Thoracic aorta (tissue), 2 donors: ENCODE measurements at regions not wholly inside any gene's neighbourhood (a gene's known extent, or its start where the extent isn't known, plus 50 kb on each side); places are given as distances from the start of the nearest gene placed in this dataset.

Experiments used
- ATAC-seq: fragments of 150-250 bp; one replicate; pipeline ENCODE4 v1.8.0; 2017; ENCODE audit warnings: low read depth; ENCODE audit not compliant: insufficient number of reproducible peaks, low FRiP score
- DNase-seq: peaks from one replicate; pipeline ENCODE4 v3.0.0-alpha.2; 2020; ENCODE audit warnings: low spot score
- H3K27ac ChIP-seq, 2 donors: fragments of 200-600 bp; sonication (generic); 1 replicate in 1 of 2; 2 replicates in 1 of 2; pipeline ENCODE4 v1.5.1; 2016; ENCODE audit warnings: mild to moderate bottlenecking in 2 of 2, moderate library complexity in 2 of 2
- H3K27me3 ChIP-seq: fragments of 200-600 bp; sonication (generic); replicated peaks from 2 replicates; pipeline ENCODE4 v1.6.0; 2016; ENCODE audit warnings: mild to moderate bottlenecking; ENCODE audit not compliant: insufficient read depth
- H3K36me3 ChIP-seq: fragments of 200-600 bp; sonication (generic); one replicate; pipeline ENCODE4 v1.5.1; 2016
- H3K4me1 ChIP-seq, 2 donors: fragments of 200-600 bp; sonication (generic); 1 replicate in 1 of 2; 2 replicates in 1 of 2; pipeline versions ENCODE4 v1.5.1 to v1.6.0; 2016; ENCODE audit warnings: low read depth in 2 of 2, mild to moderate bottlenecking in 1 of 2; ENCODE audit not compliant: control insufficient read depth in 1 of 2
- H3K4me3 ChIP-seq: fragments of 200-600 bp; sonication (generic); 2 replicates; pipeline ENCODE4 v1.5.1; 2016; ENCODE audit warnings: mild to moderate bottlenecking
- H3K9me3 ChIP-seq: fragments of 200-600 bp; sonication (generic); 2 replicates; pipeline ENCODE4 v1.5.1; 2016
- TF ChIP-seq, protein P1 (sequence below): fragments of 200-600 bp; sonication (generic); IDR thresholded peaks from one replicate; pipeline ENCODE4 v1.5.1; 2019; ENCODE audit warnings: antibody characterized with exemption

DNA sequence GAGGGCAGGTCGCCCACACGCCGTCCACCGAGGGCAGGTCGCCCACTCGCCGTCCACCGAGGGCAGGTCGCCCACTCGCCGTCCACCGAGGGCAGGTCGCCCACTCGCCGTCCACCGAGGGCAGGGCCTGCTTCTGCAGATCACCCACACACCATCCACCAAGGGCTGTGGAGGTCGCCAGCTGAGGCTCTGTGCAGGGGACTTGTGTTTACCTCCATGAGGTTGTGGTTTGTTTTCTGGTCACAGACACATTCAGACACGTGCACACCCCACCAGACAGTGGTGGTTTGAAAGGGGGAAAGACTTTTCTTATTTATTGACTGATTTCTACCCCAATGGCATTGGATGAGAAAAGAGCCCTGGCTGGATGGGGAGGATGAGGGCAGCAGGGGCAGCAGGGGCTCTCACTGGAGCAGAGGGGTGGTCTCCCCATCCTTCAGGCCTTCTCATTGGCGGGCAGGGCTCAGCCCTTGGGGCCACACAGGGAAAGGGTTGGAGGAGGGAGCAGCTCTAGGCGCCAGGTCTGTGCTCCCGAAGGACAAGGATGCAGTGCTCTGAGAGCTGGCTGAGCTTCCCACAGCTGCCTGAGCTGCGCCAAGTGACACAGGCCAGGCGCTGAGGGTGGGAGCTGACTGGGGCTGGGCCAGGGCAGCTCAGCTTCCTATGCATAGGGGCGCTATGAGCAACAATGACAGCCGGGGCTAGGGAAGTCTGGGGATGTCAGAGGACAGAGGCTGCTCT, 252.6 kb upstream of the B3GAT1 start:
- Histone ChIP-seq H3K27ac (no peak overlapping the region), H3K36me3 (no peaks in the 10 kb centered on the region), H3K9me3 (no peaks in the 10 kb centered on the region), H3K4me1 (no peaks in the 10 kb centered on the region), H3K27me3 (no peaks in the 10 kb centered on the region), H3K4me3 (no peak overlapping the region)
- ATAC-seq (no peak), DNase-seq (no peak)
- TF ChIP-seq, protein P1, sequence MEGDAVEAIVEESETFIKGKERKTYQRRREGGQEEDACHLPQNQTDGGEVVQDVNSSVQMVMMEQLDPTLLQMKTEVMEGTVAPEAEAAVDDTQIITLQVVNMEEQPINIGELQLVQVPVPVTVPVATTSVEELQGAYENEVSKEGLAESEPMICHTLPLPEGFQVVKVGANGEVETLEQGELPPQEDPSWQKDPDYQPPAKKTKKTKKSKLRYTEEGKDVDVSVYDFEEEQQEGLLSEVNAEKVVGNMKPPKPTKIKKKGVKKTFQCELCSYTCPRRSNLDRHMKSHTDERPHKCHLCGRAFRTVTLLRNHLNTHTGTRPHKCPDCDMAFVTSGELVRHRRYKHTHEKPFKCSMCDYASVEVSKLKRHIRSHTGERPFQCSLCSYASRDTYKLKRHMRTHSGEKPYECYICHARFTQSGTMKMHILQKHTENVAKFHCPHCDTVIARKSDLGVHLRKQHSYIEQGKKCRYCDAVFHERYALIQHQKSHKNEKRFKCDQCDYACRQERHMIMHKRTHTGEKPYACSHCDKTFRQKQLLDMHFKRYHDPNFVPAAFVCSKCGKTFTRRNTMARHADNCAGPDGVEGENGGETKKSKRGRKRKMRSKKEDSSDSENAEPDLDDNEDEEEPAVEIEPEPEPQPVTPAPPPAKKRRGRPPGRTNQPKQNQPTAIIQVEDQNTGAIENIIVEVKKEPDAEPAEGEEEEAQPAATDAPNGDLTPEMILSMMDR, result no peak

DNA sequence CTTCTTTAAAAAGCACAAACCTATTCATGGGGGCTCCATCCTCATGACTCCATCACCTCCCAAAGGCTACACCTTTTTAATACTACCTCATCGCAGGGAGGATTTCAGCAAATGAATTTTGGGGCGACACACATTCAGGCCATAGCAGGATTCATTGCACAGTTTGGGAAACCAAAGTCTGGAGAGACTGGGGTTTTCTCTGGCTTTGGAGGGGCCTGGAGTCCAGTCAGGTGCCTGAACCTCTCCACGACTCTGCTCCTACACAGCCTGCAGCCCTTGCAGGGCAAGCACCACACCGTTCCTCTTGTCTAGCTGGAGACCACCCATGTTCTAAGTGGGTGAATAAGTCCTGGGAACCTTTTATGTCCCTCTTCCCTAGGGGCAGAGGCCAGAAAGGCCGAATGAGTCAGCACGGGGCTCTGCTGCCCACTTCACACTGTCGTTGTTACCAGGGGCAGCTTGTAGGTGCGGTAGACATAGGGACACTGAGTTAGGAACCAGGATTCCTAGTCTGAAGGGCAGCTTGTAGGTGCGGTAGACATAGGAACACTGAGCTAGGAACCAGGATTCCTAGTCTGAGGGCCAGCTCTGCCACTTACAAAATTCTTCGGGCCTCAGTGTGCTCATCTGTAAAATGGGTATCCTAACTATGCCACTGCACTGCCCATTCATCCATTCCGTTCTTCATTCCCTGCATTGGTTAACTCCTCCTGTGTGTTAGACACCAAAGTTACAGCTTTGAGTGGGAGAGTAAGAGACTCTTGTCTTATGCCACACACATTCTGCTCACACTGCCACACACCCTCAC, 251.7 kb upstream of the B3GAT1 start:
- Histone ChIP-seq H3K27me3 (no peaks in the 10 kb centered on the region), H3K4me3 (no peak overlapping the region), H3K27ac (no peak overlapping the region), H3K4me1 (no peaks in the 10 kb centered on the region), H3K36me3 (no peaks in the 10 kb centered on the region), H3K9me3 (no peaks in the 10 kb centered on the region)
- DNase-seq, result no peak
- TF ChIP-seq, protein P1, result no peak
- no peak for ATAC-seq

DNA sequence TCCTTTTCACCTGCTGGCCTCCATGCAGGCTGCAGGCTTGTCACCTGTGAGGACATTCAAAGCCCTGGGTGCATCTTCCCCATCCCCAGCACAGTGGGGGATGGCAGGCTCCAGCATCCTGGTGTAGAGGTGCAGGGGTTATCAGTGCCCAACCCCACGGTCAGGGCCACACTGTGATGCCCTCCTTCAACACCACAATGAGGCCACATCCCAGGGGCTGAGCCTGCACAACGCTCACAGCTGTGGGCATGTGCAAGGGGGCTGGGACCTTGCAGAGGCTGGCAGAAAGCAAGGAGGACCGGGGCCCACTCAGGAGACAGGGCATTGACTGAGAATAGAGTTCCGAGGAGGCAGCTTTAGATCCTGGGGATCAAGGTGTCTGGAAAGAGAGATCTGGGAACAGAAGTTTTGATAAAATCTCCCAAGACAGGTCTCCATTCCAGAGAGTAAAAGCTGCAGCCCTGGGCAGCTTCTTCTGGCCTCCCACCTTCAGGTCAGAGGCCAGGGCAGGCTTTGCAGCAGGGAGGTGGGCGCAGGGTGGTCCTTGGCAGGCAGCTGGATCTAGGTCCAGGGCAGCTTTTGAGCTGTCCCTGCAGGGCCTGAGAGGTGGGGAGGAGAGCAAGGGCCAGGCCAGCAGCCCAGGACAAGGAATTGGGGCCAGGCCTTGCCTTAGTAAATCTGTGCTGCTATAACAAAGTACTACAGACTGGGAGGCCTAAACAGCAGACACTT, 250.8 kb upstream of the B3GAT1 start:
- TF ChIP-seq, protein P1, result no peak
- Histone ChIP-seq H3K4me1 (no peaks in the 10 kb centered on the region), H3K27ac (no peak overlapping the region), H3K4me3 (no peak overlapping the region), H3K27me3 (no peaks in the 10 kb centered on the region), H3K9me3 (no peaks in the 10 kb centered on the region), H3K36me3 (no peaks in the 10 kb centered on the region)
- no peak for DNase-seq
- no peak for ATAC-seq

DNA sequence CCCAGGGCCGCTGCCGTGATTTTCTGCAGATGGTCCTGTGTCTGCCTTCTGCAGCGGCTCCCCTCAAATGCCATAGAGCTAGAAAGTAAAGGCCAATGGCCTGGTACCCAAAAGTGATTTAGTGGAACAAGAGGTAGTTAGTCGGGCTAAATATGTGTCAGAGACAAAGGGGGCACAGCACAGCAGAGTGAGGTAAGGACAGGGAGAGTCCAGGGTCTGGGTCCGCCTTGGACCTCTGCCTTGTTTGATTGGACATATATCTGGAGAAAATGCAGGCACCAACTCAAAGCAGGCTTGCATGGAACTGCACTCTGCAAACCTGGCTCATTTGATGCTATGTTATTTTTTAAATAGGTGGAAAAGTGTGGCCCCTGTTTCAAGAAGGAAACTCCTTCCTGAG, 249.6 kb upstream of the B3GAT1 start:
- DNase-seq (no peak), ATAC-seq (no peak)

More for the DNA sequence above, 249.6 kb upstream of the B3GAT1 start:
- H3K36me3 ChIP-seq, result no peaks in the 10 kb centered on the region
- H3K4me1 ChIP-seq, result no peaks in the 10 kb centered on the region
- no peaks in the 10 kb centered on the region for H3K27me3 ChIP-seq
- H3K4me3 ChIP-seq, result no peak overlapping the region
- H3K9me3 ChIP-seq, result no peaks in the 10 kb centered on the region
- TF ChIP-seq, protein P1, result no peak
- no peak overlapping the region for H3K27ac ChIP-seq
